HAP-1 (cell line): ENCODE measurements at regions not wholly inside any gene's neighbourhood (a gene's known extent, or its start where the extent isn't known, plus 50 kb on each side); places are given as distances from the start of the nearest gene placed in this dataset.
"Not testable (repeated sequence)": the region's sequence is repeated elsewhere in the genome, so short reads cannot be mapped to it uniquely, and the experiment has no call there.

Source experiments
- DNase-seq, 2 experiments: peaks; one replicate each; pipeline ENCODE4 v3.0.0-alpha.2; 2016 to 2020; ENCODE audit warnings: low spot score in 2 of 2
- H3K27me3 ChIP-seq: fragments of 250-450 bp; sonication (Bioruptor Pico); 2 replicates; pipeline ENCODE4 v1.5.1; 2020; ENCODE audit warnings: low read depth, mild to moderate bottlenecking, moderate library complexity
- H3K36me3 ChIP-seq: fragments of 250-450 bp; sonication (Bioruptor Pico); replicated peaks from 2 replicates; pipeline ENCODE4 v1.5.1; 2020; ENCODE audit warnings: mild to moderate bottlenecking
- H3K4me1 ChIP-seq: fragments of 250-450 bp; sonication (Bioruptor Pico); 2 replicates; pipeline ENCODE4 v1.5.1; 2020; ENCODE audit warnings: mild to moderate bottlenecking
- H3K4me3 ChIP-seq: fragments of 250-450 bp; sonication (Bioruptor Pico); 2 replicates; pipeline ENCODE4 v1.5.1; 2020; ENCODE audit warnings: mild to moderate bottlenecking, moderate library complexity
- H3K9me3 ChIP-seq: fragments of 250-450 bp; sonication (Bioruptor Pico); 2 replicates; pipeline ENCODE4 v1.5.1; 2020; ENCODE audit warnings: mild to moderate bottlenecking, moderate library complexity
- in situ Hi-C: fragments of 300-500 bp; cut with MboI; formaldehyde crosslinking; loops from 3 replicates; pipeline ENCODE4 v1.14.3; 2020; ENCODE audit warnings: low sequenced_read_pairs, inconsistent platforms, mixed read lengths

DNA sequence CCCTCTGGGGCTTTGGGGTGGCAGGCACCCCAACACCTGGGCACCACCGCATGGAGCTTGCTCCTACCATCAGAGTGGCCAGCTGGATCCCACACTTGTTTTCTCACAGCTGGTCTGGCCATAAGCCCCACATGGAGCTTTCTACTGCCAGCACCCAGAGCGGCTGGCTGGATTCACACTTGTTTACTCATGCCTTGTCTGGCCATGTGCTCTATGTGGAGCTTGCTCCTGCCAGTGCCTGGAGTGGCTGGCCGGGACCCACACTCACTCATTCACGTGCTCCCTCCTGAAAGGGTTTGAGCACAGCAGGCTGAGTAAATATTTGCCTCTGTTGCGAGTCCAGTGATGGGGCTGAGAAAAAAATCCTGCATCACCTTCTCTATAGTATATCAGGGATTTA, 487.0 kb downstream of the CD109 start:
- no peak for DNase-seq
- in situ Hi-C loops: no loop called here

DNA sequence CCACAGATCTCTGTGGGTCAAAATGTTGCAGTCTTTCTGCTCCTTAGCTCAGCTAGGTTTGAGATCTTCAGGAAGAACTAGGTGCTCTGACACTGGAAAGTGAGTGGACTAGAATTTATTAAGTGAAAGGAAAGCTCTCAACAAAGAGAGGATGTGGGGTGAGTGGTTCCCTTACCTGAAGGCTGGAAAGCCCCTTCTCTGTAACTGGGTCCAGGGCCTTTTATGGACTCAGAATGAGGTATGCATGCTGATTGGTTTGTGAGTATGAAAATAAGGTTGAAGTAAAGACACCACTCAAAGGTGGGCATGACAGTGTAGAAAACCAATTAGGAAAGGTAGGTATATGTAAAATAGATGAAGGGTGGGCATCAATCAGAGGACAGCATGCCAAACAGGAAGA, 485.5 kb downstream of the CD109 start:
- DNase-seq: no peak
- no peaks in the 10 kb centered on the region for H3K36me3 ChIP-seq
- no peak overlapping the region for H3K4me3 ChIP-seq
- H3K4me1 ChIP-seq: no peaks in the 10 kb centered on the region
- in situ Hi-C loops: no loop called here
- H3K9me3 ChIP-seq: no peaks in the 10 kb centered on the region
- H3K27me3 ChIP-seq: no peaks in the 10 kb centered on the region

More for the DNA sequence above, 487.0 kb downstream of the CD109 start:
- Histone ChIP-seq H3K36me3 (no peaks in the 10 kb centered on the region), H3K9me3 (no peaks in the 10 kb centered on the region), H3K4me3 (no peak overlapping the region), H3K27me3 (no peaks in the 10 kb centered on the region), H3K4me1 (no peaks in the 10 kb centered on the region)

DNA sequence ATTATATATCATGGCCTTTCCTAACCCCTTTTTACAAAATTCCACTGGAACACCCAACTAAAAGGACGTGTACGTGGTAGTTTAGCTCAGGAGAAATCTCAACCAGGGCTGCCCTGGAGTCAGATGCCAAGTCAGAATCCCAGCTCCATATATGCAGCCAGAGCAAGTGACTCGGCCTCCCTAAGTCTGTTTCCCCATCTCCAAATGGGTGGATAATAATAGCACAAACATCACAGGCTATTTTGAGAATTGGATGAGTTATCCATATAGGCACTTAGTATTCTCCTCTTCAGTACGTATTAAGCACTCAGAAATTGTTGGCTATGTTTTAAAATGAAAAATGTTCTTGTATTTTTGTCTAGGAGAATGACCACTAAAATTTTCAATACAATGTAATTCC, 481.5 kb downstream of the CD109 start:
- in situ Hi-C loops: no loop called here

GRCh38 chr6:74170550-74170949, 474.5 kb downstream of the CD109 start:
- in situ Hi-C loops, H3K9me3 ChIP-seq, H3K27me3 ChIP-seq, DNase-seq, H3K4me3 ChIP-seq, H3K36me3 ChIP-seq, H3K4me1 ChIP-seq: not testable (repeated sequence)

More for the DNA sequence above, 481.5 kb downstream of the CD109 start:
- no peak overlapping the region for H3K4me3 ChIP-seq
- no peaks in the 10 kb centered on the region for H3K9me3 ChIP-seq
- no peak for DNase-seq
- no peaks in the 10 kb centered on the region for H3K27me3 ChIP-seq
- H3K36me3 ChIP-seq: no peaks in the 10 kb centered on the region
- H3K4me1 ChIP-seq: no peaks in the 10 kb centered on the region

GRCh38 chr6:74170118-74170517, 474.1 kb downstream of the CD109 start:
- Histone ChIP-seq H3K27me3 (no peaks in the 10 kb centered on the region), H3K36me3 (no peaks in the 10 kb centered on the region), H3K9me3 (no peaks in the 10 kb centered on the region), H3K4me3 (no peak overlapping the region), H3K4me1 (no peaks in the 10 kb centered on the region)
- DNase-seq: no peak
- in situ Hi-C loops: no loop called here

DNA sequence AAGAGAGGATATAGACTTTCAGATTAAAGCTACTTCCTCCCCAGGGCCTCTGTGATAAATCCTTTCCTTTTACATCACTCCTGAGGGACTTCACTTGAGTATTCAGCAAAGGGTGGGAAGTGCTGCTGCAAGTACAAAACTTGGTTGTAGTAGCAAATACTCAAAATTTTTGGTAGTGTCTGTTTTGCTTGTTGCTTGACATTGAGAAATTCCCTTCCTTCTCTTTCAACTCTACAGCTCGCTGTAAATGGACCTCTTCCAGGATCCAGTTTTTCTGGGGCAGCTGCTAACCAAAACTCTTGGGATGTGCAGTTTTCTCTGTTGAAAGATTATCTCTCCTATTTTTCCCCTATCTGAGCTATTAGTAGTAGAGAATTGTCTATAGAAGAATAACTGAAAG, 472.0 kb downstream of the CD109 start:
- in situ Hi-C loops: no loop called here
- Histone ChIP-seq H3K36me3 (no peaks in the 10 kb centered on the region), H3K4me1 (no peaks in the 10 kb centered on the region), H3K9me3 (no peaks in the 10 kb centered on the region), H3K27me3 (0 out of 2 replicates have a peak, but pooled peaks cover 2% of the 10 kb centered on the region), H3K4me3 (no peak overlapping the region)
- DNase-seq: no peak

DNA sequence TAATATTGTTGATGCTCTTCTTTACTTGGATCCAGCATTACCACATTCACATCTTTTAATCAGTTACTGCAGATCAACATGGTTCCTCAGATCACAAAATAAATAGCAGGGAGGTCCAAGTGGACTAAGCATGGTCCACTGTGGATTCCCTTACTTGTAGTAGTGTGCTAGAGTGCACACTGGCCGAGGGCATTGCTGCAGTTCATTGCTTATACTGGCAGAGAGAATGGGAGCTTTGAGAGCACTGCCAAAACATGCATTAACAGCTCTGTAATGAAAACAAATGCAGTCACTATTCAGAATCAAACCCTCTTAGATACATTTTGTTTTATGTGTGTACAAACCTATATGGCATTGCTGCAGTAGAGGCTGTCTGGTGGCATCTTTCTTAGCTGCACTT, 471.5 kb downstream of the CD109 start:
- DNase-seq: no peak
- 0 out of 2 replicates have a peak, but pooled peaks cover 2% of the 10 kb centered on the region for H3K27me3 ChIP-seq
- in situ Hi-C loops: no loop called here
- H3K4me1 ChIP-seq: no peaks in the 10 kb centered on the region
- no peaks in the 10 kb centered on the region for H3K9me3 ChIP-seq
- no peak overlapping the region for H3K4me3 ChIP-seq
- H3K36me3 ChIP-seq: no peaks in the 10 kb centered on the region

DNA sequence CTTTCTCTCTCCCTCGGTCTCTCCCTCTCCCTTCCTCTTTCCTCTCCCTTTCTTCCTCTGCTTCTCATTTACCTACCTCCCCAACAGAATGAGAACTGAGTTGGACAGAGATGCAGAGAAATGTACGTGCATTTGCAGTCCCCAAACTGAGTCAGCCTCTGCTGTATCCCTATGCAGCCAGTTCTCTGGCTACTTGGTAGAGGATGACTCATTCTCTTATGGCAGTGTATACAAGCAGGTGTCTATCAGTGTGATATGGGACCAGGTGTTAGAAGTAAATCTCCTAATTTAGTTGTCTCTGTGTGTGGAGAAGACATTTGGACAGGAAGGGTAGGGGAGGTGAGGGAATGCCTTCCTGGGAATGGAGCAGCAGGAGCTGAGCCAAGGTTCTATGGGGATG, 470.8 kb downstream of the CD109 start:
- no peaks in the 10 kb centered on the region for H3K36me3 ChIP-seq
- no peaks in the 10 kb centered on the region for H3K4me1 ChIP-seq
- H3K9me3 ChIP-seq: no peaks in the 10 kb centered on the region
- no peak for DNase-seq
- in situ Hi-C loops: no loop called here
- H3K27me3 ChIP-seq: 0 out of 2 replicates have a peak, but pooled peaks cover 2% of the 10 kb centered on the region
- H3K4me3 ChIP-seq: no peak overlapping the region

DNA sequence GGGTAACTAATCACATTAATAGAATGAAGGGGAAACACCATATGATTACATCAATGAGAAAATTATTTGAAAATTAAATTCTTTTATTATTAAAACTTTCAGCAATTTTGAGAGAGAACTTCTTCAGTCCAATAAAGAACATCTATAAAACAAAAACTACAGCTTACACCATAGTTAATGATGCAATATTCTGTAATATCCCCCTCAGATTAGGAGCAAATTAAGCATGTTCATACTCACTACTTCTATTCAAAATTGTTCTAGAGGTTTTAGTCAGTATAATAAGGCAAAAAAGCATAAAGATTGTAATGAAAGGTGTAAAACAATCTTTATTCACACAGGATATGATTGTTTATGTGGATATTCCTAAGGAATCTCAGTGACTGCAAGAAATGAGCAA, 465.4 kb downstream of the CD109 start:
- in situ Hi-C loops: no loop called here
- Histone ChIP-seq H3K9me3 (no peaks in the 10 kb centered on the region), H3K27me3 (0 out of 2 replicates have a peak, but pooled peaks cover 2% of the 10 kb centered on the region), H3K4me1 (no peaks in the 10 kb centered on the region), H3K36me3 (no peaks in the 10 kb centered on the region), H3K4me3 (no peak overlapping the region)
- no peak for DNase-seq

- H3K27me3 ChIP-seq: no peaks in the 10 kb centered on the region
- no peaks in the 10 kb centered on the region for H3K9me3 ChIP-seq
- no peaks in the 10 kb centered on the region for H3K4me1 ChIP-seq
- no peak overlapping the region for H3K4me3 ChIP-seq
- in situ Hi-C loops: no loop called here
- DNase-seq: no peak
- H3K36me3 ChIP-seq: no peaks in the 10 kb centered on the region
Observed at GRCh38 chr6:74152096-74152675, 456.2 kb downstream of the CD109 start.

DNA sequence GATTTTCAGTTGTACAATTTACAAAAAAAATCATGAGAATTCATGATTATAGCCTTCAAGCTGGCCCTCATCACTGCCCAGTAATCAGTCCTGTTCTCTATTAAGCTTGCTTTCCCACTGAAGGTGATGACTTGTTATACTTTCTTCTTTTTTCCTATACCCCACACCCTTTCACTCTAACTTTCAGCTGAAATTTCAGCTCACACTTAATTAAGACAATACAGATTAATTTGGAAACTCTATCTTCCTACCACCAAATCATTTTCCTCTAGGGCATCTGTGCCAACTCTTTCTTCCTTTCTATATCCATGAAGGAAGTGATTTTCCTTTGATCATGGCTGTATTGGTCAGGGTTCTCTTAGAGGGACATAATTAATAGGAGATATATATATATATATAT, 449.9 kb downstream of the CD109 start:
- no peak overlapping the region for H3K4me3 ChIP-seq
- in situ Hi-C loops: no loop called here
- H3K4me1 ChIP-seq: no peaks in the 10 kb centered on the region
- H3K36me3 ChIP-seq: no peaks in the 10 kb centered on the region
- DNase-seq: no peak
- no peaks in the 10 kb centered on the region for H3K9me3 ChIP-seq
- H3K27me3 ChIP-seq: no peaks in the 10 kb centered on the region

DNA sequence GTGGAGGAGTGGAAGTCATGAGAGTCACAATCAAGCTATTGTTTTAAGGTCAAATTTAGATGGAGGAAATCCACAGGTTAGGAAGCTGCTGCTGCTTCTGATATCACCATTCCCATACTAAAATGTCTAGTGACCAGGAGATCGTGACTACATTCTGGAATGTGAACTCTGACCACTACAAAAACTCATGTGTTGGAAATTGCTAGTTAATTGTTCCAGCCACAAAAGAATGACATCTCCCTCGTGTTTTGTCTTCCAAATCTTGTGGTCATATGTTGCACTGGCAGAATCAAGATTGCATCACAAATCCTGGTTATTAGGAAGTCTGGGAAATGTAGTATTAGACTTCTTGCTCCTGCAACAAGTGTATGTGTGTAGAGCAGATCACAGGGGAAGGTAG, 441.9 kb downstream of the CD109 start:
- Histone ChIP-seq H3K4me3 (no peak overlapping the region), H3K36me3 (no peaks in the 10 kb centered on the region), H3K9me3 (no peaks in the 10 kb centered on the region), H3K27me3 (no peaks in the 10 kb centered on the region), H3K4me1 (peaks cover 2% of the 10 kb centered on the region; the same call in 1 of the 2 replicates)
- in situ Hi-C loops: no loop called here
- peak in 1 of 2 experiments; percentile 8 for DNase-seq

- DNase-seq: no peak
- Histone ChIP-seq H3K27me3 (no peaks in the 10 kb centered on the region), H3K4me3 (no peak overlapping the region), H3K9me3 (no peaks in the 10 kb centered on the region), H3K4me1 (peaks cover 2% of the 10 kb centered on the region; the same call in 1 of the 2 replicates), H3K36me3 (no peaks in the 10 kb centered on the region)
- in situ Hi-C loops: no loop called here
Observed at GRCh38 chr6:74134327-74134726, 438.3 kb downstream of the CD109 start.

- in situ Hi-C loops: no loop called here
- Histone ChIP-seq H3K4me1 (peaks cover 2% of the 10 kb centered on the region; the same call in 1 of the 2 replicates), H3K4me3 (no peak overlapping the region), H3K36me3 (no peaks in the 10 kb centered on the region), H3K9me3 (no peaks in the 10 kb centered on the region), H3K27me3 (no peaks in the 10 kb centered on the region; the same call in 1 of the 2 replicates)
- DNase-seq: no peak
Observed at GRCh38 chr6:74133073-74133472, 437.1 kb downstream of the CD109 start.

- no peaks in the 10 kb centered on the region; the same call in 1 of the 2 replicates for H3K27me3 ChIP-seq
- no peaks in the 10 kb centered on the region for H3K4me1 ChIP-seq
- H3K36me3 ChIP-seq: no peaks in the 10 kb centered on the region
- H3K4me3 ChIP-seq: no peak overlapping the region
- no peak for DNase-seq
- in situ Hi-C loops: no loop called here
- H3K9me3 ChIP-seq: no peaks in the 10 kb centered on the region
Observed at GRCh38 chr6:74130641-74131040, 434.6 kb downstream of the CD109 start.
